ENCODE measurements at regions not wholly inside any gene's neighbourhood (a gene's known extent, or its start where the extent isn't known, plus 50 kb on each side); places are given as distances from the start of the nearest gene placed in this dataset.
A peak's percentile ranks its signal among the peaks of the same experiment; 100 is the strongest.

GRCh38 chr3:117762621-117763037, 1053.0 kb downstream of the TUSC7 start:
- DNase-seq (ENCODE audit: low read depth): no peak

DNA sequence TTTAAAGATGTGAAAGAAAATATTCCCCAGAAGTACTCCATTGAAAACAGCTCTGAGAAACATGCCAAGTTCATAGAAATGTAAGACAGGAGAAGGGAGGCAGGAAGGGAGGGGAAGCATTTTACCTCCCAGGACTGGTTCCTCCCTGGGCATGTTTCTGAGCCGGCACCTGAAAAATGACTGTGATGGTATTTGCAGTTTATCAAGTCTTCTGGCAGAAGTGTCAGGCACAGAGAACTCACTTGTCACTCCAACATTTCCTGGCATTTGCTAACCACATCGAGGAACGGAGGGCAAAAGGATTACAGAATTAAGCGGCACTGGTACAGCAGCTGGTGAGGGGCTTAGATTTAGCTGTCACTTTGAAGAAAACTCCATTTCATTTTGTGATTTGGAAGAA, 1054.0 kb downstream of the TUSC7 start:
- DNase-seq (ENCODE audit: low read depth): no peak

GRCh38 chr3:117768581-117768980, 1059.0 kb downstream of the TUSC7 start:
- DNase-seq (ENCODE audit: low read depth): no peak

DNA sequence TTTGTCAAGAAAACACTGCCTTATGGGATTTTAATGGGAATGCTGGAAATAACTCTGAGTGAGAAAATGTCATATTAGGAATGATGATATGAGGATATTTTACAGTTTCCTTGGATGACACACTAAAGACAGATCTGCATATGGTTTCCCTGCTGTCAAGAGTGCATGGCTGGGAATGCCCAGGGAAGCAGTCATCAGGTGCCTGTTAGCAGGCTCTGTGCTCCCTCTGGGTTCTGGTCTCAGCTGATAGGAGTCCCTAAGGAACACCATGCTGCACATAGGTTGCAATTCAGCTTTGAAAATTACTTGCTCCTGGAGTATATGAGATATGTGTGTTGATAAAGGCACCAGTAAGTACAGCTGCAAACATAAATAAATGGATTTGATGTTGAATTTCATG, 1064.6 kb downstream of the TUSC7 start:
- DNase-seq (ENCODE audit: low read depth): no peak

- DNase-seq (ENCODE audit: low read depth): peak; percentile 62
Observed at GRCh38 chr3:117786349-117786748, 1076.8 kb downstream of the TUSC7 start.

DNA sequence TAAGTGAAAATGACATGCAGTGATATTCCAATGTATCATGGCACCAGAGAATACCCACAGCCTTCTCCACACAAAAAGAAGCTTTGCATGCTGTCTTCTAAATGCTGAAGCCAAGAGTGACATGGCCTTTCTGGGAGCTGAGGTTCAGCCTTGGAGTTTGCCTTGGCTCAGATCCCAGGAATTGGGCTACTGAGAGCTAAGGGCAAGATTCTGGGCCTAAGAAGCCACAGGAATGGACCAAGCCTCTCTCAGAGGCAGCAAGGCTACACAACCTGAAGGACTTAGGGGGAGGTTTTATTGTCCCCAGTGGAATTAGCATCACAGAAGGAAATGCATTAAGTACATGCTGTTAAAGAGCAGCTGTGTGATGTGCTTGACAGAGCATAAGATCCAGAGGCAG, 1078.5 kb downstream of the TUSC7 start:
- peak; percentile 96 for DNase-seq (ENCODE audit: low read depth)

GRCh38 chr3:117788506-117788905, 1078.9 kb downstream of the TUSC7 start:
- DNase-seq (ENCODE audit: low read depth): no peak

DNA sequence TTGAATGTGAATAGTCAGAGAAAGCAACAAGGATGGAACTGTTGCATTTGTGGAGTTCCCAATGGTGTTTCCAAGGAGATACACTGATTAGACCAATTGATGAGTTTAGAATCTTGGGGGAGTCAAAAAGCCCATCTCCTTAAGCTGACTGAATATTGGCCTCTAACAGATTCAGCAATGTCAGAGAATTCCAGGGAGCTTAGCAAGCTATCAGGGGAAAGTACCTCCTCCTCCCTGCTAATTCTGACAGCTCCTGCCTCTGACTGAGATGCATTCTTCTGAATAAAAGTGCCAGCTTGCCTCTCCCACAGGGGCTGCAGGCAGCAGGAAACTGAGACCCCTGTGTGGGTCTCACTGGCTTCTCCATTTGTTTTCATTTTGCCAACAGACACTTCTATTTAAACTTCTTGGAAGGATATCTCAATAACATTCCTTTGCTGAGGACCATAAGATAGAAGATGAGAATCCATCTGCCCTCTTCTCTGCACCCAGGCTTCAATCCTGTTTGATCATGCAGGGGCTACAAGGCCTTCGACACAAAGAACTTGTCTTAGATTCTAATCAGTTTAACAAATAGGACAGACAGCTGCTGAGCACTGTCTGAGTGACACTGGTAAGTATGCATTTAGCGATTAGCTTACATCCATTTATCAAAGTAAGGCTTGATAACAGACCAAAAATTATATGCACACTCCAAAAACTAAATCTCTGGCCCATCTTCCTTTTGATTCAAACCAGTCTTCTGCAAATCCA, 1080.8 kb downstream of the TUSC7 start:
- peak; percentile 41 for DNase-seq (ENCODE audit: low read depth)

- DNase-seq (ENCODE audit: low read depth): no peak
Observed at GRCh38 chr3:117793622-117794265, 1084.2 kb downstream of the TUSC7 start.

DNA sequence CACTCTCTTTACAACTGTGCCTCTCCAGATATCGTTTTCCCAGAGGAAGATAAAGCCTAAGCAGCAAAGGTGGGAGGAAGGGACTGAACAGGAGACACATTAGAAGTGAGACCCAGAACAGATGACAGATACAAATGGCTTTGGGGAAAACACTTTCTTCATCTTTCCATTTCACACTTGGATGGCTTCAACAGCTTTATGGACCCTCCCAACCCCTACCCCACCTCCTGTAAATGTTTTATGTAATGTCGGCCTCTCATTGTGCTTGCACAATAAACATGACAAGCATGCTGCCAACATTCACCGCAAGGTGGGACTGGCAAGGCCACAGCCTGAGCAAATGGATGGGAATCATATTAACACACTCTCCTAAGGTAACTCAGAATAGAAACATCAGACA, 1088.6 kb downstream of the TUSC7 start:
- DNase-seq (ENCODE audit: low read depth): no peak

- no peak for DNase-seq (ENCODE audit: low read depth)
Observed at GRCh38 chr3:117798687-117799386, 1089.3 kb downstream of the TUSC7 start.

DNA sequence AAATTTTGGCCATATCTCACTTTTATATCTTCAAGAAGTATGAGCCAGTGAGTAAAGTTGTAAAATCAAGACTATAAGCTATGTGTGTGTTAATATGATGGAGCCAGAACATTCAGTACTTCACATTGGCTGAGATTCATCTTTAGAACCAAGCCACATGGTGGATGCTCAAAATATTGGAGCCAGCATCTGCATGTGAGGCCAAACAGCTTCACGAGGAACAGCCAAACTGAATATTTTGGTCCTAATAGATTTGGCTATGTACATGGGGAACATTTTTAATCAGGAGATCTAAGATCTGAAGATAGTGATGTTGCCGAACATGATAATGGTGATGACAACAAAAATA, 1089.8 kb downstream of the TUSC7 start:
- DNase-seq (ENCODE audit: low read depth): no peak

DNA sequence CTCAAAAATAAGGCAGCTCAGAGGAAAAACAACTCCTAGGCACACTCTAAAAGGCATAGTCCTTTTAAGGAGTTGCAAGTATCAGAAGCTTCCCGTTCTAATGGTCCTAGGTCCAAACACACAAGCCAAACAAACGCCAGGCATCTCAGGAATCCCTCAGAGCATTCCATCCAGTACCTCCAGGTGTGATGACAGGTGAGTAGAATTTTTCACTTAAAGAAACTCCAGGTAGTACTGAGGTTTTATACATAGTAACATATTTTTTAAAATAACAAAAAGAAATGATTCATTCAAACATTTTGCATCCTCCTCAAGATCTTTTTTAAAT, 1092.3 kb downstream of the TUSC7 start:
- DNase-seq (ENCODE audit: low read depth): no peak

DNA sequence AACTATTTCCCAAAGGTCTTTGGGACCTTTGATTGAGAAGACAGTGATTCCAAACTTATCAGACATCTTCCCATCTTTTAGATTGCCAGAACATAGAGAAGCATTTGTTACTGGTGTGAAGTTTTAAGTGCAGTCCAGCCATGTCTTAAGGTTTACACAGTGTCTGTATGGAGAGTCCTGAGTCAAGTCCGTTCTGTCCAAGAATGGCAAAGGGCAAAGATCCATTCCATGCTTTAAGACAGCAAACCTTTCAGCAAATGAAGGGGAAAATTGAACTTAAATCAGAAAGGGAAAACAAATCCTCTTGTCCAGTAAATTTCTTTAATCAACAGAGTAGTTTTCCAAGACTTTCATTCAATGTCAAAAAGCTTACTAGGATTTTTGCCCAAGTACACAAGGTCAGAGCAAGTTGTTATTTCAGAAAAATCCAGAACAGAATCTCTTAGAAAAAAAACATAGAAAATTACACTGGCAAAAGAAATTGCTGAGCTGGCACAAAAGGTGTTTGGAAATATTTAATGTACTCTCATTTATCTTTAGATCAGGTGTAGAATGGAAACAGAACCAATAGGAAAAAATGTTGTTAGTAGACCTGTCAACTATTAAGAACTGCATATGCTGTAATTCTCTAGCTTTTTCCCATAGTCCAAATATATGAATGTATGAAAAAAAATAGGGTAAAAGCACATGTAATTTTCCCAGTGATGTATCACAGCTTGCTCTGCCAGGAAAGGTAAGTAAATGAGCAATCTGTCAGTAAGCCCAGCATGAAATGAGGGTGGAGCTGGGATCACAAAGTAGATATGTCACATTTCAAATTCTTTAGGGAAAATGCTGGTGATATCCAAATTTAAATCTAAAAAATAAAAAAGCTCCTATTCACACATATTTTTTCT, 1099.9 kb downstream of the TUSC7 start:
- no peak for DNase-seq (ENCODE audit: low read depth)

- DNase-seq (ENCODE audit: low read depth): no peak
Observed at GRCh38 chr3:117811786-117812185, 1102.2 kb downstream of the TUSC7 start.

DNA sequence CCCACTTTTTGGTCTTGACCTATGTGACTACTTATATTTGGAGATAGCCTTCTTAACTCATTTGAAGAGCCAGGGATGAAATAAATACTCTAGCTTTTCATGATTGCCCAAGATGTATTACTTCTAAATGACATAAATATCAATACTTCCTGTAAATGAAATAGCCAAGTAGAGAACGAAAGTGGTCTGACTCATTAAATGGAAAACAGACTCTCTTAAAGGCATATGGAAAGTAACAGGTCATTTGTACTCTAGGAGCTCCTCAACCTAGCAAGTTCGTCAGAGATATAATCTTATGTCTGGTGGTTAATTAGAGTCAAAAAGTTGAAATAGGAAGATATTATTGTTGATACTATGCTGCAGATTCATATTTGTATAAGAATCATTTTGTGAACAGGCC, 1105.4 kb downstream of the TUSC7 start:
- DNase-seq (ENCODE audit: low read depth): no peak

GRCh38 chr3:117817103-117817502, 1107.5 kb downstream of the TUSC7 start:
- DNase-seq (ENCODE audit: low read depth): no peak

- DNase-seq (ENCODE audit: low read depth): no peak
Observed at GRCh38 chr3:117818592-117818991, 1109.0 kb downstream of the TUSC7 start.

- no peak for DNase-seq (ENCODE audit: low read depth)
Observed at GRCh38 chr3:117820658-117821299, 1111.2 kb downstream of the TUSC7 start.

DNA sequence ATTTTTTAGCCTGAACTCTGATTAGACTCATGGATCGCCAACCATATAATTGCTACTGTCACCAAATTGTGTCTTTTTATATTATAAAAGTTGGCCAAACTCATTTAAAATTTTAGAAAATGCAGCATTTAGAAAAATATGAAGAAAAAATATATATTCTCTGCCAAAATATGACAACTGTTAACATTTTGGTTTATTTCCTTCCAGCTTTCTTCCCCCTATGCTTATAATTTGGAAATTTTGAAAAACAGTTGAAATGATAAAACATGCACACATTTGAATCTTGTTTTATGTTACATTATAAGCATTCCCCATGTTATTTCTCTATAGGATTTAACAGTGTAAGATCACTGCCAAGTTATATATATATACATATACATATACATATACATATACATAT, 1112.8 kb downstream of the TUSC7 start:
- DNase-seq (ENCODE audit: low read depth): no peak

DNA sequence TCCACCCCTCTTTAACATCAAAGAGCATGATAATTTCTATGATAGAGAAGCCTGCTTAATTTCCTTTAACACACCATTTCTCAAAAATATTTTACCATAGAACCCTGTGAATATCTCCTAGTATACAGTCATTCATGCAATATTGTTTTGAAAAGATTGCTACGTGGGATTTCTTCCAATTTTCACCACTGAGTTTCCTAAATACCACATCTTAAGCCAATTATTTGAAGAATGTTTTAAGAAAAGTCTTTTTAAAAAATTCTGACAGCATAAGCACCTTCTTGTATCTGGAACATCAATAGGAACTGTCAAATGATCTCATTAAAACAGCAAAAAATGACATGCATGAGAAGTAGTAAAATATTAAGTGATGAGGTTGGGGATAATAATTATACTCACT, 1126.7 kb downstream of the TUSC7 start:
- no peak for DNase-seq (ENCODE audit: low read depth)

DNA sequence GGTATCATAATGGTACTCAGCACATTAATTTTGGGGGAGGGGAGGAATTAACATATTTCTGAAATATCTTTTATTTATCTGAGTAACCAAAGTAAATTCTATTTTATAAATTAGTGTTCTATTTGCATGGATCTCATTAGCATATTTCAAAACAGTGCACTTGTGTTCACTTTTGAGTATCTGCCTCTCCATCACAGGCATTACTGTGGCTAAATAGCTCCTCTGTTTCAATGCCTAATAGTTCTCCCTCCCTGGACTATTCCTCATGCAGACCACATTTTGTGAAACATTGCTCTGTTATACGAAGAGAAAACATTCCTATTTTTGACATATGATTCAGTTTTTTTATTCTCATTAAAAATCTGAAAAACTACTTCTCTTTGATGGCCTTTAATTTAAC, 1127.8 kb downstream of the TUSC7 start:
- no peak for DNase-seq (ENCODE audit: low read depth)
